Upper lobe of left lung (tissue), 6 donors: ENCODE measurements at regions not wholly inside any gene's neighbourhood (a gene's known extent, or its start where the extent isn't known, plus 50 kb on each side); places are given as distances from the start of the nearest gene placed in this dataset.
"Not testable (repeated sequence)": the region's sequence is repeated elsewhere in the genome, so short reads cannot be mapped to it uniquely, and the experiment has no call there.

Experiments used
- ATAC-seq, 2 donors: fragments of 200-7000 bp; cut with Tn5 transposase; one replicate each; pipeline ENCODE4 v1.9.1; 2022; ENCODE audit warnings: mild to moderate bottlenecking in 2 of 2, moderate library complexity in 2 of 2; ENCODE audit not compliant: low FRiP score in 2 of 2
- DNase-seq, 2 donors: peaks; one replicate each; pipeline ENCODE4 v3.0.0-alpha.2; 2019 to 2020
- H3K27ac ChIP-seq, 4 donors: fragments of 200-600 bp; sonication (generic); one replicate each; pipeline ENCODE4 v1.5.1; 2016 to 2019
- H3K27me3 ChIP-seq, 4 donors: fragments of 200-600 bp; sonication (generic); one replicate each; pipeline ENCODE4 v1.5.1; 2017 to 2019
- H3K36me3 ChIP-seq, 4 donors: fragments of 200-600 bp; sonication (generic); one replicate each; pipeline ENCODE4 v1.5.1; 2016 to 2019
- H3K4me1 ChIP-seq, 4 donors: fragments of 200-600 bp; sonication (generic); one replicate each; pipeline ENCODE4 v1.5.1; 2018 to 2019
- H3K4me3 ChIP-seq, 4 donors: fragments of 200-600 bp; sonication (generic); one replicate each; pipeline ENCODE4 v1.5.1; 2017 to 2019; ENCODE audit warnings: mild to moderate bottlenecking in 2 of 4, moderate library complexity in 1 of 4
- H3K9me3 ChIP-seq, 4 donors: fragments of 200-600 bp; sonication (generic); one replicate each; pipeline ENCODE4 v1.5.1; 2018 to 2019
- CTCF ChIP-seq, 6 experiments: fragments of 450-650 bp in 4 of 6; fragments of 200-600 bp in 2 of 6; sonication (generic) in 2 of 6; IDR thresholded peaks; one replicate each; pipeline ENCODE4 v1.5.1; 2016 to 2019; ENCODE audit warnings: antibody characterized with exemption in 6 of 6
- EP300 ChIP-seq, 4 donors: sonication (generic); formaldehyde crosslinking; IDR thresholded peaks; one replicate each; pipeline ENCODE4 v1.5.1; 2017; ENCODE audit warnings: antibody characterized with exemption in 4 of 4, control low read depth in 2 of 4
- POLR2A ChIP-seq, 4 donors: fragments of 450-650 bp; IDR thresholded peaks; one replicate each; pipeline ENCODE4 v1.5.1; 2016 to 2017; ENCODE audit warnings: antibody characterized with exemption in 4 of 4, mild to moderate bottlenecking in 2 of 4
- POLR2AphosphoS5 ChIP-seq, 2 donors: sonication (generic); formaldehyde crosslinking; IDR thresholded peaks; one replicate each; pipeline ENCODE4 v1.5.1; 2017; ENCODE audit warnings: antibody characterized with exemption in 2 of 2
- WGBS, 2 donors: methylation state at CpG; one replicate each; pipeline ENCODE4 v1.1.5; 2017 to 2018; 5-methylcytosine and 5-hydroxymethylcytosine counted together
- donor health status: DM: no; HTN: no; CAD: no; lungs with moderate emphysema.
- donor health status: DM: no; HTN: yes; CAD: no; lungs with severe emphysema.

- TF ChIP-seq EP300 (IDR thresholded peaks at IDR 0.05), result no peak
- no peak for TF ChIP-seq POLR2A (IDR thresholded peaks at IDR 0.05)
- no peak for TF ChIP-seq CTCF (IDR thresholded peaks at IDR 0.05)
- TF ChIP-seq POLR2AphosphoS5 (IDR thresholded peaks at IDR 0.05), result no peak
- Histone ChIP-seq H3K4me1 (no peaks in the 10 kb centered on the region), H3K36me3 (no peaks in the 10 kb centered on the region), H3K9me3 (peaks cover 0 to 9% (median 1%) of the 10 kb centered on the region in 4 donors), H3K4me3 (no peak overlapping the region), H3K27ac (no peak overlapping the region), H3K27me3 (no peaks in the 10 kb centered on the region)
- WGBS, 2 donors, result 93 to 94% methylated on average over 2 of the region's 2 CpGs
- no peak for DNase-seq
- no peak for ATAC-seq
These were observed 772.0 kb upstream of the CCDC179 start for GRCh38 chr11:23632293-23632692.

DNA sequence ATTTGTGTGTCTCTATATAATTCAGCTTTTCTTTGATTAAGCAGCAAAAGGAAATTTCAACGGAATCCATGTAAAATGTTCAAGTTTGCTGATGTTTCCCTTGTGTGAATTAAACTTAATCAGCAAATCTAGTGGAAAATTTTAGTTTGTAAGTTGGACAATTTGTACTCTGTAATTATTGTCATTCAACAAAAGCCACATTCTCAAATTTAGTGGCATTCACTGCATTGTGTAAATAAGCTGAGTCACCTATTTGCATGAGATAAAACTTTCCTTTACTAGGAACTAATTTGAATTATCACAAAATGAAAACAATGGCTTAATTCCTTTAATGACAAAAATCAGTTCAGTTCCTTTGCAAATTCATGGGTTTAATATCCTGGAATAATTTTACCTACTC, 784.2 kb upstream of the CCDC179 start:
- H3K4me1 ChIP-seq, result no peaks in the 10 kb centered on the region
- DNase-seq (no peak), ATAC-seq (no peak)
- H3K9me3 ChIP-seq, result peaks cover 0 to 5% (median 0%) of the 10 kb centered on the region in 4 donors
- WGBS, 2 donors, result 89 to 93% methylated on average over 1 of the region's 1 CpG
- no peaks in the 10 kb centered on the region for H3K36me3 ChIP-seq
- no peak for TF ChIP-seq CTCF (IDR thresholded peaks at IDR 0.05)
- no peak for TF ChIP-seq POLR2A (IDR thresholded peaks at IDR 0.05)
- no peak for TF ChIP-seq POLR2AphosphoS5 (IDR thresholded peaks at IDR 0.05)
- no peak for TF ChIP-seq EP300 (IDR thresholded peaks at IDR 0.05)
- no peak overlapping the region for H3K4me3 ChIP-seq
- no peak overlapping the region for H3K27ac ChIP-seq
- H3K27me3 ChIP-seq, result no peaks in the 10 kb centered on the region

- H3K27me3 ChIP-seq, H3K4me1 ChIP-seq, H3K9me3 ChIP-seq, H3K27ac ChIP-seq, DNase-seq, ATAC-seq, H3K36me3 ChIP-seq, H3K4me3 ChIP-seq: not testable (repeated sequence)
- WGBS, 2 donors, result 96% methylated on average over 20 of the region's 20 CpGs
These were observed 792.1 kb upstream of the CCDC179 start for GRCh38 chr11:23652336-23652735.

DNA sequence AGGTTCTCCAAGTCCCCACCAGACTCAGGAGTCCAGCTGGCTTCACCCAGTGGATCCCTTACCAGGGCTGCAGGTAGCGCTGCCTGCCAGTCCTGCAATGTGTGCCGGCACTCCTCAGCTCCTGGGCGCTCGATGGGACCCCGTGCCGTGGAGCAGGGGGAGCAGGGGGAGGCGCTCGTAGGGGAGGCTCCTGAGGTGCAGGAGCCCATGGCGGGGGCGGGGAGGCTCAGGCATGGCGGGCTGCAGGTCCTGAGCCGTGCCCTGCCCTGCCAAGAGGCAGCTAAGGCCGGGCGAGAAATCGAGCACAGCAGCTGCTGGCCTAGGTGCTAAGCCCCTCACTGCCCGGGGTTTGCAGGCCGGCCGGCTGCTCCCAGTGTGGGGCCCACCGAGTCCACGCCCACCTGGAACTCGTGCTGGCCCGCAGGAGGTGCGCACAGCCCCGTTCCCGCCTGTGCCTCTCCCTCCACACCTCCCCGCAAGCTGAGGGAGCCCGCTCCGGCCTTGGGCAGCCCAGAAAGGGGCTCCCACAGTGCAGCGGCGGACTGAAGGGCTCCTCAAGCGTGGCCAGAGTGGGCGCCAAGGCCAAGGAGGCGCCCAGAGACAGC, 792.9 kb upstream of the CCDC179 start:
- H3K36me3 ChIP-seq, result no peaks in the 10 kb centered on the region
- peak in 1 of 2 donors; percentile 22 for ATAC-seq
- H3K4me1 ChIP-seq, result no peaks in the 10 kb centered on the region
- no peak overlapping the region for H3K27ac ChIP-seq
- no peak for TF ChIP-seq EP300 (IDR thresholded peaks at IDR 0.05)
- TF ChIP-seq CTCF (IDR thresholded peaks at IDR 0.05), result no peak
- no peak for TF ChIP-seq POLR2A (IDR thresholded peaks at IDR 0.05)
- TF ChIP-seq POLR2AphosphoS5 (IDR thresholded peaks at IDR 0.05), result no peak
- no peaks in the 10 kb centered on the region for H3K27me3 ChIP-seq
- DNase-seq, result peak in 1 of 2 donors; percentile 76
- peaks cover 0 to 6% (median under 1%) of the 10 kb centered on the region in 4 donors for H3K9me3 ChIP-seq
- 94 to 96% methylated on average over 10 to 33 of the region's 33 CpGs for WGBS, 2 donors
- no peak overlapping the region for H3K4me3 ChIP-seq

GRCh38 chr11:23668324-23668723, 808.0 kb upstream of the CCDC179 start:
- no peaks in the 10 kb centered on the region for H3K27me3 ChIP-seq
- WGBS, 2 donors, result 82 to 92% methylated on average over 1 of the region's 1 CpG

More at GRCh38 chr11:23668324-23668723, 808.0 kb upstream of the CCDC179 start:
- ATAC-seq (no peak), DNase-seq (no peak)
- Histone ChIP-seq H3K36me3 (no peaks in the 10 kb centered on the region), H3K9me3 (no peaks in the 10 kb centered on the region), H3K27ac (no peak overlapping the region), H3K4me3 (no peak overlapping the region), H3K4me1 (no peaks in the 10 kb centered on the region)
- TF ChIP-seq CTCF (IDR thresholded peaks at IDR 0.05) (no peak), POLR2AphosphoS5 (IDR thresholded peaks at IDR 0.05) (no peak), EP300 (IDR thresholded peaks at IDR 0.05) (no peak)
